SIG-M5 treated with dmso at 0.1 percent for 504 hours (cell line): ENCODE measurements at regions not wholly inside any gene's neighbourhood (a gene's known extent, or its start where the extent isn't known, plus 50 kb on each side); places are given as distances from the start of the nearest gene placed in this dataset.
"Not testable (repeated sequence)": the region's sequence is repeated elsewhere in the genome, so short reads cannot be mapped to it uniquely, and the experiment has no call there.

ENCODE experiments used
- DNase-seq: peaks from one replicate; lab custom pipeline; 2025; ENCODE audit not compliant: unreplicated experiment; lab: John Stamatoyannopoulos, UW

- DNase-seq = no peak
Measured at GRCh38 chrX:114095789-114096188, 488.1 kb upstream of the HTR2C start.

- DNase-seq = no peak
Measured at GRCh38 chrX:114087543-114087942, 496.3 kb upstream of the HTR2C start.

- DNase-seq = no peak
Measured at GRCh38 chrX:114077773-114078172, 506.1 kb upstream of the HTR2C start.

GRCh38 chrX:114075073-114075673 is 508.7 kb upstream of the HTR2C start:
- DNase-seq = peak; percentile 4

GRCh38 chrX:114073926-114074325 is 510.0 kb upstream of the HTR2C start:
- no peak for DNase-seq

- DNase-seq = peak; percentile 74
Measured at GRCh38 chrX:114071412-114071811, 512.5 kb upstream of the HTR2C start.

GRCh38 chrX:114065577-114066223 is 518.2 kb upstream of the HTR2C start:
- no peak for DNase-seq

- no peak for DNase-seq
Measured at GRCh38 chrX:114061226-114061625, 522.7 kb upstream of the HTR2C start.

GRCh38 chrX:114058988-114059418 is 524.9 kb upstream of the HTR2C start:
- peak; percentile 69 for DNase-seq

- DNase-seq = not testable (repeated sequence)
Measured at GRCh38 chrX:114057422-114057821, 526.5 kb upstream of the HTR2C start.

- DNase-seq = no peak
Measured at GRCh38 chrX:114051667-114052315, 532.1 kb upstream of the HTR2C start.

- DNase-seq = no peak
Measured at GRCh38 chrX:114050075-114050796, 533.6 kb upstream of the HTR2C start.

- no peak for DNase-seq
Measured at GRCh38 chrX:114049063-114049462, 534.8 kb upstream of the HTR2C start.

- no peak for DNase-seq
Measured at GRCh38 chrX:114047558-114047957, 536.3 kb upstream of the HTR2C start.

- no peak for DNase-seq
Measured at GRCh38 chrX:114046695-114047279, 537.1 kb upstream of the HTR2C start.

GRCh38 chrX:114041470-114041869 is 542.4 kb upstream of the HTR2C start:
- DNase-seq = not testable (repeated sequence)

GRCh38 chrX:114040661-114041269 is 543.1 kb upstream of the HTR2C start:
- not testable (repeated sequence) for DNase-seq

- not testable (repeated sequence) for DNase-seq
Measured at GRCh38 chrX:114040111-114040510, 543.8 kb upstream of the HTR2C start.

- DNase-seq = no peak
Measured at GRCh38 chrX:114038358-114038757, 545.5 kb upstream of the HTR2C start.

- no peak for DNase-seq
Measured at GRCh38 chrX:114037515-114037914, 546.4 kb upstream of the HTR2C start.
